ENCODE measurements at regions not wholly inside any gene's neighbourhood (a gene's known extent, or its start where the extent isn't known, plus 50 kb on each side); places are given as distances from the start of the nearest gene placed in this dataset.

DNA sequence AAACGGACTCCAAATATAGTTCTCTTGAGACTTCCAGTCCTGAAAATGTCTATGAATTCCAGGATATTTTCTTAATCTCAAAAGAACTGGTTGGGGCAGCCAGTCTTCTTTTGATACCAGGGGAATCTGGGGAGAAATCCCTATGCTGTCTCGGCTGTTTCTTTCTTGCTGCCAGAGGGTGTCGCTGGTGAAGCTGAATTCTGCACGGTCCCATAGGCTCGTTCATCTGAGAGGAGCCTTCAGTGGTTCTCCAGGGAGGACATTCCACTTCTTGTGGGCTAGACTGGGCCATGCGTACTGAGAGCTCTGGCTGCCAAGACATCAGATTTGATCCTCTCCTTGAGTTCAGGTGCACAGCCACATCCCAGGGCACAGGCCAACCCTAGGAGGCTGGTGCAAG lies 155.0 kb upstream of the CLINT1 start:
- TF ChIP-seq, protein P1, sequence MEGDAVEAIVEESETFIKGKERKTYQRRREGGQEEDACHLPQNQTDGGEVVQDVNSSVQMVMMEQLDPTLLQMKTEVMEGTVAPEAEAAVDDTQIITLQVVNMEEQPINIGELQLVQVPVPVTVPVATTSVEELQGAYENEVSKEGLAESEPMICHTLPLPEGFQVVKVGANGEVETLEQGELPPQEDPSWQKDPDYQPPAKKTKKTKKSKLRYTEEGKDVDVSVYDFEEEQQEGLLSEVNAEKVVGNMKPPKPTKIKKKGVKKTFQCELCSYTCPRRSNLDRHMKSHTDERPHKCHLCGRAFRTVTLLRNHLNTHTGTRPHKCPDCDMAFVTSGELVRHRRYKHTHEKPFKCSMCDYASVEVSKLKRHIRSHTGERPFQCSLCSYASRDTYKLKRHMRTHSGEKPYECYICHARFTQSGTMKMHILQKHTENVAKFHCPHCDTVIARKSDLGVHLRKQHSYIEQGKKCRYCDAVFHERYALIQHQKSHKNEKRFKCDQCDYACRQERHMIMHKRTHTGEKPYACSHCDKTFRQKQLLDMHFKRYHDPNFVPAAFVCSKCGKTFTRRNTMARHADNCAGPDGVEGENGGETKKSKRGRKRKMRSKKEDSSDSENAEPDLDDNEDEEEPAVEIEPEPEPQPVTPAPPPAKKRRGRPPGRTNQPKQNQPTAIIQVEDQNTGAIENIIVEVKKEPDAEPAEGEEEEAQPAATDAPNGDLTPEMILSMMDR (IDR thresholded peaks at IDR 0.05): peak in 1 of 6 experiments; percentile 25
- no peak for TF ChIP-seq POLR2A (IDR thresholded peaks at IDR 0.05)

Data from thyroid gland (tissue), 4 donors.